GM12873 (cell line): ENCODE measurements at regions not wholly inside any gene's neighbourhood (a gene's known extent, or its start where the extent isn't known, plus 50 kb on each side); places are given as distances from the start of the nearest gene placed in this dataset.

ENCODE experiments used
- CTCF ChIP-seq: IDR thresholded peaks from 2 replicates; pipeline ENCODE4 v1.5.1; 2012; ENCODE audit warnings: low read depth, mild to moderate bottlenecking, moderate library complexity, low read length, control low read depth; ENCODE audit not compliant: insufficient read depth; ENCODE audit errors: missing control alignments

GRCh38 chr11:97548280-97548679, 1158.5 kb downstream of the JRKL start:
- TF ChIP-seq CTCF: no peak

GRCh38 chr11:97557399-97557798, 1167.6 kb downstream of the JRKL start:
- peak; percentile 11 for TF ChIP-seq CTCF

GRCh38 chr11:97567801-97568200, 1178.0 kb downstream of the JRKL start:
- no peak for TF ChIP-seq CTCF

DNA sequence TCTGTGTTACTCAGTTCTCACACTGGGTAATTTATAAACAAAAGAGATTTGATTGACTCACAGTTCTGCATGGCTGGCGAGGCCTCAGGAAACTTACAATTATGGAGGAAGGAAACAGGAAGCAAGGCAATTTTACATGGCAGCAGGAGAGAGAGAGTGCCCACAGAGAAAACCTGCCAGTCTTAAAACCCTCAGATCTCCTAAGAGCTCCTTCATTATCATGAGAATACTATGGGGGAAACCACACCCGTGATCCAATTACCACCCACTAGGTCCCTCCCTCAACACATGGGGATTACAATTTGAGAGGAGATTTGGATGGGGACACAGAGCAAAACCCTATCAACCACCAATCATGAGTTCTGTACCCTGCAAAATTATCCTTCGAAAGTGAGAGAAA, 1180.8 kb downstream of the JRKL start:
- TF ChIP-seq CTCF: no peak

DNA sequence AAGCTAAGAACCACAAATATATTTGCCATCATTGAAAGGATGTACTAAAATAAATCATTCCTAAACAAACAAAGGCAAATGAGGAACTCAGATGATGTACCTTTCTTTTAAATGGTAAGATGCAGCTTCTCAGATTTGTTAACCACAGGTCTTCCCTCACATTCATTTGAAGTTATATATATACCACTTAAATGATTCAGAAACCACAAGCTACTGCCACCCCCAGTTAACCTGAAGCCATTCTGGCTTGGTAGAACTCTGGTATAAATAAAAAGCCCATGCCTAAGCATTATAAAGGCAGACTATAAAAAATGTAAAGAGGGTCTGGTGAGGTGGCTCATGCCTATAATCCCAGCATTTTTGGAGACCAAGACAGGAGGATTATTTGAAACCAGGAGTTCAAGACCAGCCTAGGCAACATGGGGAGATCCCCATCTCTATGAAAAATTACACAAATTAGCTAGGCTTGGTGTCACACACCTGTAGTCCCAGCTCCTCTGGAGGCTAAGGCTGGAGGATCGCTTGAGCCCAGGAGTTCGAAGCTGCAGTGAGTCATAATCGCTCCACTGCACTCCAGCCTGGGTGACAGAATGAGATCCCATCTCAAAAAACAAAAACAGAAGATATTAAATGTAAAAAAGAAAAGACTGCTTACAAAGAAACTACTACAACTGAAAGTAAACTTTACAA, 1185.3 kb downstream of the JRKL start:
- TF ChIP-seq CTCF: no peak

DNA sequence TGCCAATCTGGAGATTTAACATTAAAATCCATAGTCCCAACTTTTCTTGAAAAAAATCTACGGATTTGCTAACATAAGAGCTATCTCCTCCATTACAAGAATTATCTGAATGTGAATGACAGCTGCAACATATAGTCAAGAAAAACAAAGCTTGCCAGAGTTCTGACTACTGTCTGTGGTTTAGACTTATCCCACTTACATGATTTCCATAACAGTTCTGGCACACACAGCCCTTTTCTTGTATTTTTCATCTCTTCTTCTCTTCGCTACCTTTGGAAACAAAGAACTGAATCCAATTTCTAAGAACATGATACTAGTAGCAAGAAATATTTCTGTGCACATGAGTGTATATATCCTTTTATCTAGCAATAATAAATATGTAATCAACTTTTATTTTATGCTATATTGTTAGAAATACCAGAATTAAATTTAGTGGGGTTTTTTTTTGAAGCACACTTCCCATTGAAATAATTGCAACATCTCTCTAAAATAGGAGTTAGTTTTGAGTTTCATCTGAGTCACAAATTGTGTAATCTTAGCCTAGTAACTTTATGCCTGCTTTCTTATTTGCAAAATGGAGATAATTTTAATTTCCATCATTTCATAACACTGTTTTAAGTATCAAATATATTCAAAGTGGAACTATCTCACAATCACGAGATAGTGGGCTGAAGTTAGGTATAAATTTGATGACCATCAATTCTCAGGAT, 1217.6 kb downstream of the JRKL start:
- no peak for TF ChIP-seq CTCF

GRCh38 chr11:97610000-97610399, 1220.2 kb downstream of the JRKL start:
- peak; percentile 29 for TF ChIP-seq CTCF
